Upper lobe of left lung (tissue), 6 donors: ENCODE measurements at regions not wholly inside any gene's neighbourhood (a gene's known extent, or its start where the extent isn't known, plus 50 kb on each side); places are given as distances from the start of the nearest gene placed in this dataset.

Source experiments
- ATAC-seq, 2 donors: fragments of 200-7000 bp; cut with Tn5 transposase; one replicate each; pipeline ENCODE4 v1.9.1; 2022; ENCODE audit warnings: mild to moderate bottlenecking in 2 of 2, moderate library complexity in 2 of 2; ENCODE audit not compliant: low FRiP score in 2 of 2
- DNase-seq, 2 donors: peaks; one replicate each; pipeline ENCODE4 v3.0.0-alpha.2; 2019 to 2020
- H3K27ac ChIP-seq, 4 donors: fragments of 200-600 bp; sonication (generic); one replicate each; pipeline ENCODE4 v1.5.1; 2016 to 2019
- H3K27me3 ChIP-seq, 4 donors: fragments of 200-600 bp; sonication (generic); one replicate each; pipeline ENCODE4 v1.5.1; 2017 to 2019
- H3K36me3 ChIP-seq, 4 donors: fragments of 200-600 bp; sonication (generic); one replicate each; pipeline ENCODE4 v1.5.1; 2016 to 2019
- H3K4me1 ChIP-seq, 4 donors: fragments of 200-600 bp; sonication (generic); one replicate each; pipeline ENCODE4 v1.5.1; 2018 to 2019
- H3K4me3 ChIP-seq, 4 donors: fragments of 200-600 bp; sonication (generic); one replicate each; pipeline ENCODE4 v1.5.1; 2017 to 2019; ENCODE audit warnings: mild to moderate bottlenecking in 2 of 4, moderate library complexity in 1 of 4
- H3K9me3 ChIP-seq, 4 donors: fragments of 200-600 bp; sonication (generic); one replicate each; pipeline ENCODE4 v1.5.1; 2018 to 2019
- EP300 ChIP-seq, 4 donors: sonication (generic); formaldehyde crosslinking; IDR thresholded peaks; one replicate each; pipeline ENCODE4 v1.5.1; 2017; ENCODE audit warnings: antibody characterized with exemption in 4 of 4, control low read depth in 2 of 4
- POLR2A ChIP-seq, 4 donors: fragments of 450-650 bp; IDR thresholded peaks; one replicate each; pipeline ENCODE4 v1.5.1; 2016 to 2017; ENCODE audit warnings: antibody characterized with exemption in 4 of 4, mild to moderate bottlenecking in 2 of 4
- POLR2AphosphoS5 ChIP-seq, 2 donors: sonication (generic); formaldehyde crosslinking; IDR thresholded peaks; one replicate each; pipeline ENCODE4 v1.5.1; 2017; ENCODE audit warnings: antibody characterized with exemption in 2 of 2
- WGBS, 2 donors: methylation state at CpG; one replicate each; pipeline ENCODE4 v1.1.5; 2017 to 2018; 5-methylcytosine and 5-hydroxymethylcytosine counted together
- TF ChIP-seq, protein P1 (sequence below), 6 experiments: fragments of 450-650 bp in 4 of 6; fragments of 200-600 bp in 2 of 6; sonication (generic) in 2 of 6; IDR thresholded peaks; one replicate each; pipeline ENCODE4 v1.5.1; 2016 to 2019; ENCODE audit warnings: antibody characterized with exemption in 6 of 6
- donor health status: DM: no; HTN: no; CAD: no; lungs with moderate emphysema.
- donor health status: DM: no; HTN: yes; CAD: no; lungs with severe emphysema.

DNA sequence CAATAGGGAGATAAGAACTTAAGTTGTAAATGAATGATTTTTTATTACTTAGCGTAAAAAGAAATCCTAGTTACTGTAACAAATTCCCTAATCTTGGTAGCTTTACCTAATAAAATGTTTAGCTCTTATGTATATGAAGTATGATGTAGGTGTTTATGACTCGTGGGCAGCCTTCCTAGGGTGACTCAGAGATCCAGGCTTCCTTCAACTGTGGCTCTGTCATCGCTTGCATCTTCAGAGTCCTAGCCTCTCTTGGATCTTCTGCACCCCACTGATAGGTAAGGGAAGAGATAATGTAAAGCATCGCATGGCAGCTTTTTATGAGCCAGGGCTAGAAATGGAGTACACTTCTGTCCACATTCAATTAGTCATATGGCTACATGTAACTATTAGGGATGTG, 165.6 kb upstream of the GLRA2 start:
- TF ChIP-seq POLR2A (IDR thresholded peaks at IDR 0.05) (no peak), POLR2AphosphoS5 (IDR thresholded peaks at IDR 0.05) (no peak), EP300 (IDR thresholded peaks at IDR 0.05) (no peak)
- TF ChIP-seq, protein P1, sequence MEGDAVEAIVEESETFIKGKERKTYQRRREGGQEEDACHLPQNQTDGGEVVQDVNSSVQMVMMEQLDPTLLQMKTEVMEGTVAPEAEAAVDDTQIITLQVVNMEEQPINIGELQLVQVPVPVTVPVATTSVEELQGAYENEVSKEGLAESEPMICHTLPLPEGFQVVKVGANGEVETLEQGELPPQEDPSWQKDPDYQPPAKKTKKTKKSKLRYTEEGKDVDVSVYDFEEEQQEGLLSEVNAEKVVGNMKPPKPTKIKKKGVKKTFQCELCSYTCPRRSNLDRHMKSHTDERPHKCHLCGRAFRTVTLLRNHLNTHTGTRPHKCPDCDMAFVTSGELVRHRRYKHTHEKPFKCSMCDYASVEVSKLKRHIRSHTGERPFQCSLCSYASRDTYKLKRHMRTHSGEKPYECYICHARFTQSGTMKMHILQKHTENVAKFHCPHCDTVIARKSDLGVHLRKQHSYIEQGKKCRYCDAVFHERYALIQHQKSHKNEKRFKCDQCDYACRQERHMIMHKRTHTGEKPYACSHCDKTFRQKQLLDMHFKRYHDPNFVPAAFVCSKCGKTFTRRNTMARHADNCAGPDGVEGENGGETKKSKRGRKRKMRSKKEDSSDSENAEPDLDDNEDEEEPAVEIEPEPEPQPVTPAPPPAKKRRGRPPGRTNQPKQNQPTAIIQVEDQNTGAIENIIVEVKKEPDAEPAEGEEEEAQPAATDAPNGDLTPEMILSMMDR (IDR thresholded peaks at IDR 0.05), result no peak
- 83 to 92% methylated on average over 4 of the region's 4 CpGs for WGBS, 2 donors
- no peak for ATAC-seq

DNA sequence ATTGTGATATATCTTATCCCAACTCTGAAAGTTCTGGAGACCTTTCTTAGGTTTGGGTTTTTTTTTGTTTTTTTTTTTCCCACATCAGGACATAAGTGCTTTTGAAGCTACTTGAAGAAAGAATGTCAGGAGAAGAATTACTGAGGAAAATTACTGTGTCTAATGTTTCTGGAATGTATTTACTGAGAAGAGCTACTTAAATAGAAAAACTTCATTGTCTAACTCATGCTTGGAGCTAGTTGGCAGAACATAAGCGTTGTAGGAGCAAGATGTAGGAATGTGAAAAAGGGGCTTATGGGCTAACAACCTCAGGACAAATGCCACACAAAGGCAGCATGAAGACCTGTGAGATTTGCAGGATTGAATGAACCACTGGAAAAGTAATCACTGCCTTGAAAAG, 166.6 kb upstream of the GLRA2 start:
- WGBS, 2 donors, result 75 to 79% methylated on average over 1 of the region's 1 CpG
- DNase-seq (no peak), ATAC-seq (no peak)

More for the DNA sequence above, 165.6 kb upstream of the GLRA2 start:
- Histone ChIP-seq H3K4me1 (no peaks in the 10 kb centered on the region), H3K4me3 (no peak overlapping the region), H3K27me3 (no peaks in the 10 kb centered on the region), H3K36me3 (no peaks in the 10 kb centered on the region), H3K9me3 (no peaks in the 10 kb centered on the region), H3K27ac (no peak overlapping the region)
- no peak for DNase-seq

DNA sequence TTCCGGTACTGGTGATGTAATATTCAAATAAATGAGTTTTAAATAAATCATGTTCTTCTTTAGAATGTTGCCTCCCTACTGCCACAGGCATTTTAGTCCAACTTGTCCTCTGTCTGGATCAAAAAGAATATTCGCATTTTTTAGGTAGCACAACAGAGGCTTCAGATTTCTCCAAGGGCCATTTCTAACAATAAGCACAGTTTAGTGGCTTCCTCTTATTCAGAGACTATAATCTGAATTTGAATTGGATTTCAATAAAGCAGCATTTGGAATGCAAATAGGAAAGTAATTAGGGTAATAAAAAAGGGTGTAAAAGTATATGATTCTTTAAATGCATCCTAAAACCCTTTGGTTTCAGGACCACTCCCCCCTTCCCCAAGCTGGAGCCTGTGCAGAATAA, 167.9 kb upstream of the GLRA2 start:
- Histone ChIP-seq H3K27me3 (no peaks in the 10 kb centered on the region), H3K4me1 (no peaks in the 10 kb centered on the region), H3K36me3 (no peaks in the 10 kb centered on the region), H3K9me3 (no peaks in the 10 kb centered on the region), H3K27ac (no peak overlapping the region), H3K4me3 (no peak overlapping the region)
- TF ChIP-seq, protein P1 (IDR thresholded peaks at IDR 0.05), result no peak
- TF ChIP-seq POLR2AphosphoS5 (IDR thresholded peaks at IDR 0.05) (no peak), EP300 (IDR thresholded peaks at IDR 0.05) (no peak), POLR2A (IDR thresholded peaks at IDR 0.05) (no peak)
- ATAC-seq (no peak), DNase-seq (no peak)
- WGBS, 2 donors, result 84 to 89% methylated on average over 2 of the region's 2 CpGs

More for the DNA sequence above, 166.6 kb upstream of the GLRA2 start:
- Histone ChIP-seq H3K27me3 (no peaks in the 10 kb centered on the region), H3K4me3 (no peak overlapping the region), H3K9me3 (no peaks in the 10 kb centered on the region), H3K4me1 (no peaks in the 10 kb centered on the region), H3K27ac (no peak overlapping the region), H3K36me3 (no peaks in the 10 kb centered on the region)
- TF ChIP-seq, protein P1 (IDR thresholded peaks at IDR 0.05), result no peak
- TF ChIP-seq POLR2A (IDR thresholded peaks at IDR 0.05), result no peak
- TF ChIP-seq POLR2AphosphoS5 (IDR thresholded peaks at IDR 0.05), result no peak
- TF ChIP-seq EP300 (IDR thresholded peaks at IDR 0.05), result no peak

DNA sequence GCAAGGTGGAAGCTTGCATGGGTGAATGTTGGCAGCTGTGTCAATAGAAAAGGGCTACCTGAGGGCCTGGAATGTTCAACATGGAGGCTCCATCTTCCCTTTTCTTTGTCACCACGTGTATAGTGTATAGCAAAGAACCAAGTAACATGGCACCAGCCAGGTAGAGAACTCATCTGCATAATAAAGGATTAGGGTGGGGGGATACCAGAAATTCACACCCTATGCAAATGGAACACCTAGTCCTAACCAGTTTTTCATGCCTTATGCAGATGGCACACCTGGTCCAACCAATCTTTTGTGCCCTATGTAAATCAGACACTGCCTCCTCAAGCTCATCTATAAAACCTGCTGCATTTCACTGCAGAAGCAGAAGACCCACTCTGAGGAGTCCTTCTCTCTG, 169.6 kb upstream of the GLRA2 start:
- Histone ChIP-seq H3K36me3 (no peaks in the 10 kb centered on the region), H3K4me3 (no peak overlapping the region), H3K9me3 (no peaks in the 10 kb centered on the region), H3K27ac (no peak overlapping the region), H3K4me1 (no peaks in the 10 kb centered on the region), H3K27me3 (no peaks in the 10 kb centered on the region)
- WGBS, 2 donors, result 19 to 50% methylated on average over 1 of the region's 1 CpG
- TF ChIP-seq POLR2AphosphoS5 (IDR thresholded peaks at IDR 0.05) (no peak), POLR2A (IDR thresholded peaks at IDR 0.05) (no peak), EP300 (IDR thresholded peaks at IDR 0.05) (no peak)
- TF ChIP-seq, protein P1 (IDR thresholded peaks at IDR 0.05), result no peak
- ATAC-seq (no peak), DNase-seq (no peak)

DNA sequence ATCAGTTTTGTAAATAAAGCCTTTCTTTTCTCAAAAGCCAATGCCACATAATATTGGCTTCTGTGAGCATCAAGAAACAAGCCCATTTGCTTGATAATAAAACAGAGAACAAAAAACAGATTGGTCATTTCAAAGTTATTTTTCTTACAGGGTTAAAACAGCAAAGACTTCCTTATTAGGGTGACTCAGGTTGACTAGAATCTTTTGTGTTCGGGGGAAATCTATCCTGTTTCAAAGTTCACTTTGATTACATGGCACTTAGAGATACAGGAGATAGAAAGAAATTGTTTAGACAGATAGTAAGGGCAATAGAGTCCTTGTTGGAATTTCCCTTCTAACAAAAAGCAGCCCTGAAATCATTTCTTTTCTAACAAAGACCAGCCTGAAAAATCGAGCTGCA, 170.0 kb upstream of the GLRA2 start:
- Histone ChIP-seq H3K27ac (no peak overlapping the region), H3K27me3 (no peaks in the 10 kb centered on the region), H3K36me3 (no peaks in the 10 kb centered on the region), H3K4me1 (no peaks in the 10 kb centered on the region), H3K9me3 (no peaks in the 10 kb centered on the region), H3K4me3 (no peak overlapping the region)
- TF ChIP-seq POLR2AphosphoS5 (IDR thresholded peaks at IDR 0.05), result no peak
- no peak for TF ChIP-seq EP300 (IDR thresholded peaks at IDR 0.05)
- TF ChIP-seq, protein P1 (IDR thresholded peaks at IDR 0.05), result no peak
- no peak for TF ChIP-seq POLR2A (IDR thresholded peaks at IDR 0.05)
- no peak for ATAC-seq
- 24 to 27% methylated on average over 2 of the region's 2 CpGs for WGBS, 2 donors
- DNase-seq, result no peak
